ENCODE measurements at regions not wholly inside any gene's neighbourhood (a gene's known extent, or its start where the extent isn't known, plus 50 kb on each side); places are given as distances from the start of the nearest gene placed in this dataset.
"Not testable (repeated sequence)": the region's sequence is repeated elsewhere in the genome, so short reads cannot be mapped to it uniquely, and the experiment has no call there.

GRCh38 chr6:125587666-125588632 is 161.5 kb upstream of the HEY2 start:
- intact Hi-C loops (cut with DNase I), result no loop called here
- H3K36me3 ChIP-seq, result no peaks in the 10 kb centered on the region
- no peak for DNase-seq
- WGBS, 2 donors, result 69 to 82% methylated on average over 10 to 11 of the region's 11 CpGs
- TF ChIP-seq CTCF (IDR thresholded peaks at IDR 0.05) (no peak), POLR2A (IDR thresholded peaks at IDR 0.05) (no peak)
- H3K27me3 ChIP-seq, result no peaks in the 10 kb centered on the region
- no peak overlapping the region for H3K4me3 ChIP-seq
- H3K4me1 ChIP-seq, result peaks cover 0 to 19% (median 7%) of the 10 kb centered on the region in 3 donors
- H3K9me3 ChIP-seq, result no peaks in the 10 kb centered on the region
- H3K27ac ChIP-seq, result no peak overlapping the region

GRCh38 chr6:125591796-125592195 is 157.6 kb upstream of the HEY2 start:
- H3K27me3 ChIP-seq; H3K4me3 ChIP-seq; H3K36me3 ChIP-seq; DNase-seq; H3K27ac ChIP-seq; intact Hi-C loops (cut with DNase I); H3K9me3 ChIP-seq: not testable (repeated sequence)
- peaks cover 0 to 21% (median 2%) of the 10 kb centered on the region in 3 donors for H3K4me1 ChIP-seq
- WGBS, 2 donors, result 73 to 77% methylated on average over 3 of the region's 3 CpGs

- intact Hi-C loops (cut with DNase I), result no loop called here
- Histone ChIP-seq H3K27me3 (no peaks in the 10 kb centered on the region), H3K4me3 (no peak overlapping the region), H3K4me1 (peaks cover 0 to 30% (median 12%) of the 10 kb centered on the region in 3 donors), H3K27ac (no peak overlapping the region), H3K36me3 (no peaks in the 10 kb centered on the region), H3K9me3 (no peaks in the 10 kb centered on the region)
- TF ChIP-seq CTCF (IDR thresholded peaks at IDR 0.05), result no peak
- no peak for TF ChIP-seq POLR2A (IDR thresholded peaks at IDR 0.05)
- DNase-seq, result no peak
Observed at GRCh38 chr6:125593746-125594145, 155.7 kb upstream of the HEY2 start.

- DNase-seq, result no peak
Observed at GRCh38 chr6:125596020-125596419, 153.4 kb upstream of the HEY2 start.

GRCh38 chr6:125597411-125598253 is 151.8 kb upstream of the HEY2 start:
- no peak overlapping the region for H3K4me3 ChIP-seq
- TF ChIP-seq CTCF (IDR thresholded peaks at IDR 0.05) (peak in 2 of 6 experiments; percentile 7 to 21), POLR2A (IDR thresholded peaks at IDR 0.05) (no peak)
- peak overlapping the region; percentile 48 to 73 (median 60) for H3K27ac ChIP-seq
- intact Hi-C loops (cut with DNase I), result no loop called here
- H3K9me3 ChIP-seq, result no peaks in the 10 kb centered on the region
- H3K36me3 ChIP-seq, result no peaks in the 10 kb centered on the region
- DNase-seq, result no peak
- H3K27me3 ChIP-seq, result no peaks in the 10 kb centered on the region
- 31 to 48% methylated on average over 6 to 7 of the region's 7 CpGs for WGBS, 2 donors
- peaks cover 0 to 30% (median 12%) of the 10 kb centered on the region in 3 donors for H3K4me1 ChIP-seq

More at GRCh38 chr6:125596020-125596419, 153.4 kb upstream of the HEY2 start:
- Histone ChIP-seq H3K4me1 (peaks cover 0 to 30% (median 12%) of the 10 kb centered on the region in 3 donors), H3K27me3 (no peaks in the 10 kb centered on the region), H3K36me3 (no peaks in the 10 kb centered on the region), H3K4me3 (no peak overlapping the region), H3K9me3 (no peaks in the 10 kb centered on the region), H3K27ac (no peak overlapping the region)
- TF ChIP-seq POLR2A (IDR thresholded peaks at IDR 0.05), result no peak
- no peak for TF ChIP-seq CTCF (IDR thresholded peaks at IDR 0.05)
- intact Hi-C loops (cut with DNase I), result no loop called here
- 39 to 41% methylated on average over 3 of the region's 3 CpGs for WGBS, 2 donors
